NCI-H1048 (cell line): ENCODE measurements at regions not wholly inside any gene's neighbourhood (a gene's known extent, or its start where the extent isn't known, plus 50 kb on each side); places are given as distances from the start of the nearest gene placed in this dataset.

Source experiments
- DNase-seq: peaks from one replicate; lab custom pipeline; 2025; lab: John Stamatoyannopoulos, UW

DNA sequence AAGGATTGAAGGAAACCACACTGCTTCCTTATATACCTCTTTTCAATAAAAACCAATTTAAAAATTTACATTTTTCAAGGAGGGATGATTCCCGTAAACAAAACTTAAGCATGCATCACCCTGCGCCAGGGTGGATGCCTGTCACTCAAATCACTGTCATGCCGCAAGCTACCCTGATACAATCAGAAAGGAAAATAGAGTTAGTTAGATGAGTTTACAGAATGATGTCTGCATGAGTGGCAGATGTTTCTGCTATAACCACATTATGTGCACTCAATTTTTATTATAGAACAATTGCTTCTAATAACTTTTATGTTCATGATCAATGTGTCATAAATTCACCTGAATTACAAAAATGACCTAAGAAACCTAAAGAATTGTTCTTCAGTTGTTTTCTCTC is 123.4 kb upstream of the ADGRL4 start:
- no peak for DNase-seq

DNA sequence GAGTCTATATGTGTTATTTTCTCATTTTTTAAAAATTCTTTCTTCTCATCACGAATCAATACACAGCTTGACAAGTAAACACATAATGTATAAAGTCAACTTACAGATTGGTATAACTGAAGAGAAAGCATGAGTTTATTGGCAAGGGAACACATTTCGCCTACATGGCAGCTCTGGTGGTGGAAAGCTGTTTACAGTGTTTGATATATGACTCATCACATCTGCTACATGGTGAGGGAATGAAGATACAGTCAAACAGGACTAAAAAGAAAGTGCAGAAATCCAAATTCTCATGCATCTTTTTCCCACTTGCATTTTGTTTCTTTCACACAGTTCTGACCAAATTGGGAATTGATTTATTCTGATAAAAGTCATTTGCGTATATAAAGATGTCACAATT is 122.2 kb upstream of the ADGRL4 start:
- no peak for DNase-seq

DNA sequence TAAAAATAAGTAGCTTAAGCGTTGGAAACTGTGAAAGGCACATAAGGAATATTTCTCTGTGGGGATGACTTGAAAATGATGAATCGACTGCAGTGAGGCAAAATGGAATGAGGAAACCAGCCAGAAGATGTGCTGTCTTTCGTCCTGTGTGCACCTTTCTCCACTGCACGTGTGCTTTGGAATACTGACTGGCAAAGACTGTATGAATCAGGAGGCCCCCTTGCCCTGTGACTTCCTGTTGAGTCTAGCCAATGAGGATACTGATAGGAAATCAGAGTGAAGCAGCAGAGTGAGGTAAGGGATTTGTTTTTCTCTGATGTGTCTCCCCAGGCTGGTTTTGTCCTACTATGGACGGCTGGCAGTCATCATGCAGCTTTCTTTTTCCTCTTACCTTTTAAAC is 118.2 kb upstream of the ADGRL4 start:
- no peak for DNase-seq

DNA sequence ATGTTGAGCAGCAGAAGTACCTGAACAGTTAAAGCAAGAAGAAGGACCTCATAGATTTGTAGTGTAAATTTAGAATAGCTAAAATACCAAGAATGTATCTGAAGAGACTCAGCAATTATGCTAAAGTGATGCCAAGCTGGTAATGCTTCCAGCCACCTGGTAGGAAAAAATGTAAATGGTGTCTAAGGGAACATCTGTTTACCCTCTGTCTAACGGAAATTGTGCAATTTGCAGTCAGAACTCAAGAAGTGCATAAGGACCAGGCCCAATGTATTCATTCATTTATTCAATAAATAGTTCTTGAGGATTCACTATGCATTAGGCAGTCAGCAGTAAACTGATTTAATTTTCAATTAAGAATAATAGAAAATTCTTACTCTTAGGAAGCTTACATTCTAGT is 116.0 kb upstream of the ADGRL4 start:
- DNase-seq: no peak

DNA sequence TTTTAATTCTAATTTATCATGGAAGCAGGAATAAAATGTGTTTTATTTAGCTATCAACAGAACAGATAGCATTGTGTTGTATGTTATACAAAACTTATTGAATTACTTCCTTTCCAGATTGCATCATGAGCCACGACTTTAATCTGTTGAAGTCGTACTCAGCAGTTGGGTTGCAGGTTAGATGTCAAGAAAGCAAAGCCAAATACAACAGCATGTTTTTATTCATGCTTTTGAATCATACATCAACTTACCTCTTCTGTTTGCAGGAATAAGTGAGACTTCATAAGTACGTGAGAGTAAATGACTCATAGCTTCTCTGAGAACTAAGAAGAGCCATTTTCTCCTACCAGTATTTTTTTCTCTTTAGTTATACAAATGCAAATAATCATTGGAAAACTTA is 110.8 kb upstream of the ADGRL4 start:
- DNase-seq: no peak

DNA sequence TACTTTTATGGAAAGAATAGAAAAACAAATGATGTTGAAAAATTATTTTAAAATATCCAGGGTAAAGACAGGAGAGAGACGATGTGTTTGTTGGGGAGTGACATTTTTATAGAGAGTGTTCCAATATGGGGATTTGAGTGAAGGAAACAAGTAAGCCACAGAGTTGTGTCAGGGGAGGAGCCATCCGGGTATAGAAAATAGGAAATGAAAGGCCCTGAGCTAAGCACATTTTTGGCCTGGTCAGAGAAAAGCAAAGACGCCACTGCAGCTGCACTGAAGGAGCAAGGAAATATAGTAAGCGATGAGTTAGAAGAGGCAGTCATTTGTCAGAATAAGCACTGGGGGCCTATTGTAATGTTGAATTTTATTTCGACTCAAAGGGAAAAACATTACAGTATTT is 107.3 kb upstream of the ADGRL4 start:
- no peak for DNase-seq

DNA sequence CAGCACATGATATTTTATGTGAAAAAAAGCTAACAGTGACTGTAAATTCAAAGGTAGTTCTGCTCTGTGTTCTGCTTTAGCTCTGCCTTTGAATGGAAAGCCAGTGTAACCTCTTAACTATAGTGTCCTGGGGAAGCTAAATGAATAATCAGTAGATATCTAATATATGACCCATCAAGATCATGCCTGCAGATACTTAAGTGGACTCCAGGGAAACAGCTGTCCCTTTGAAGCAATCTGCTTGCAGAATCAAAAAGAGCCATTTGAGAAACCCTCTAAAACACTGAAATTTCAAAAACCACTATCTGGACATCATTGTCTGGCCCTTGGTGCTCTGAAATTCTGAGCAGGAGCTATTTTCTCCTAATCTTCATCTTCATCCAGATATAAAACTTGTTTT is 104.2 kb upstream of the ADGRL4 start:
- no peak for DNase-seq

DNA sequence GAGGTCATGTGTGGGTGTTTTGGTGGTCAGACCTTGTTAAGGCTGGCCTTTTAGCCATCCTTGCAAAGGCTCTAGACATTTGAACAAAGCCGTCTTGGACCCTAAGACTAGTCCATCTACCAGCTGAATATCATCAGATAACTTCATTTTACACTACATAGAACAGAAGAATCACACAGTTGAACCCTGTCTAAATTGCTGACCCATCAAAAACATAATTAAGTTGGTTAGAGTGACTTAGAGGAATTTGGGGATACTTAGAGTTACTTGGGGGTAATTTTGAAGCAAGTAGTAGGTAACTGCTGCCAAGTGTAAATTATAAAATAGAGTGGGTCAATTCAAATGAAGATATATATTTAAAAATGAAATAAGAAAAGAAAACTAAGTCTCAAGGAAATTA is 102.9 kb upstream of the ADGRL4 start:
- DNase-seq: no peak

DNA sequence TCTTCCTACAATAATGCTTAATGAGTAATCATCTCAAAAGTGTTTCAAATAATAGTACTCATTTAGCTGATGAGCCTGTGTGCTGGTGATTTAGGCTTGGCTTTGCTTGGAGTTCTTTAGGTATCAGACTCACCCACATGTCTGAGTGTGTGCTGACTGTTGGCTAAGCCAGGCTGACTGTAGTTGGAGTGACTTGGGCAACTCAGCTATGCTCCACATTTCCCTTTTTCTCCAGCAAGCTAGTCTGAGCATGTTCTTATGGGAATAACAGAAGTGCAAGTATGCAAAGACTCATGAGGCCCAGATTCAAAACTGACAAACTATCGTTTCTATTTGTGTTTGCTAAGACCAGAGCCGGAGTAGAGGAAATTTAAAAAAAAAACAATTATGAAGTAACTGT is 99.0 kb upstream of the ADGRL4 start:
- no peak for DNase-seq

DNA sequence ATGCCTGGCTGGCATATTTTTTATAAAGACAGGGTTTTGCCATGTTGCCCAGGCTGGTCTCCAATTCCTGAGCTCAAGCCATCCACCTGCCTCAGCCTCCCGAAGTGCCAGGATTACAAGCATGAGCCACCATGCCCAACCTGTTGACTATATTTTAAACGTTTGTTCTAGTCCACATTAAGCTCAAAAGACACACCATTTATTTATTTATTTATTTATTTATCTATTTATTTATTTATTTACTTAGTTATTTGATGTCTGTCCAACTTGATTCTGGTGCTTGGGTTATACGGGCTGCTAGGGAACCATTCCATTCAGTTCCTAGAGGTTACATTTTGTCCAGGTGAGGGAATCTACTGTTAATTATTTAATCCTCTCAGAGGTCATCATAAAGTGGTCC is 98.1 kb upstream of the ADGRL4 start:
- no peak for DNase-seq

DNA sequence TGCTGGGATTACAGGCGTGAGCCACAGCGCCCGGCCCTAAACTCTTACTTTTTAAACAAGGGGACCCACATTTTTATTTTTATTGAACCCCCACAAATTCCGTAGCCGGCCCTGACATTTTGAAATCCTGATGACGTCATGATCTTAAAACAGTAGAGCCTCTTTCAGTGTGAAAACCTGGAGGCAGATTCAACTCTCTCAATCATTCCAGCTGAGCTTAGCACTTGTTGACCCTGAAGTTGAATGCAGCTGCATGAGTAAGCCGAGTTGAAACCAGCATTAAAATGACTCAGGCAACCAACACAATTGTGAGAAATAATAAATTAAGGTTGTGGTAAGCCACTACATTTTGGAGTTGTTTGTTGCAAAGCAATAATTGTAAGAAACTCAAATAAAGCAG is 93.9 kb upstream of the ADGRL4 start:
- DNase-seq: no peak

DNA sequence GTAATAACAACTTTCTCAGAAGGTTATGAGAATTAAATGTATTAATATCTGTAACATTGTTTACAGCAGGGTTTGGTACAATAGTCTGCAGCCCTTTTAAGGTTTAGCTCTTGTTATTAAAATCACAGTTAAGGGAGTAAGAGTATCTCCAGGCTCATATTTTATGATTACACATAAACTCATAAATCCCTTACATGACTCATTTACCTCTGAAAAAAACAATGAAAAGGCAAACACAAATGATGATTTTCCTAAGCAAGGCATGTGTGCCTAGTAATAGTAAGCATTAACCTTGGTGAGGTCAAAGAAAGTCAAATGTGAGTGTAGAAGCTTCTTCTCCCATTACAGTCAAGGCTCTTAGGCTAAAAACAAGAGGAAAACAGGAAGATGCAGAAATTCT is 84.5 kb upstream of the ADGRL4 start:
- no peak for DNase-seq

DNA sequence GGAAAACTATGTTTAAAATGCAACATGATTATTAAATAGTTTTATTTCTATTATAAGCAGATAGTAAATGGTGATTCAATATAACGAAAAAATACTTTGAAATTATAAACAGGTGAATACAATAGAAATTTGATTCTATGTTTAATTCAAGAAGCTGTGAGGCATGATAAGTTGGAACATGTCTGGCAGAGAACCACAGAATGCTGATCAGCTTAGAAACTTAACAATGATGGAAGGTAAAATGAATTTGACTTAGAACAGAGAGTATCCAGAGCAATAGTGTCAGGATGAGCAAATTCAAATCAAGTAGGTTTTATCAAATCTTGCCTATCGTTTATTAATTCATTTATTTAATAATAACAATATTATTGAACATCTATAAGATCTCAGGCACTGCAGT is 83.4 kb upstream of the ADGRL4 start:
- no peak for DNase-seq

DNA sequence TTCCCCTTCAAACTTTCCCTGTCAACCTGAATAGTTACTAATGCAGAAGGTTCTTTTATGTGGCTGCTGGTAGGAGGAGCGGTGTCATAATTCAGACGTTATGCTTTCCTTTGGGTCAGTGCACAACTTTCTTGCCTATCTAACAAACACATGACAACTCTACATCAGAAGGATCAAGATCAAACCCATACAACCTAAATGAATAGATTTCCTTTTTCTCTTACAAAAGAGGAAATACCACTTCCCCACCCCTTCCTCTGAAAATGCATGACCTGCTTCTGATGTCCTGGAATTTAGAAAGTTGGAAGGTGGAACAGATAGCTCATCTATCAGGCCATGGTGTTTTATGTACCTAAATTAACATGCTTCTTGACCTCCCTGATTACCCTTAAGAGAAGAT is 75.7 kb upstream of the ADGRL4 start:
- no peak for DNase-seq

DNA sequence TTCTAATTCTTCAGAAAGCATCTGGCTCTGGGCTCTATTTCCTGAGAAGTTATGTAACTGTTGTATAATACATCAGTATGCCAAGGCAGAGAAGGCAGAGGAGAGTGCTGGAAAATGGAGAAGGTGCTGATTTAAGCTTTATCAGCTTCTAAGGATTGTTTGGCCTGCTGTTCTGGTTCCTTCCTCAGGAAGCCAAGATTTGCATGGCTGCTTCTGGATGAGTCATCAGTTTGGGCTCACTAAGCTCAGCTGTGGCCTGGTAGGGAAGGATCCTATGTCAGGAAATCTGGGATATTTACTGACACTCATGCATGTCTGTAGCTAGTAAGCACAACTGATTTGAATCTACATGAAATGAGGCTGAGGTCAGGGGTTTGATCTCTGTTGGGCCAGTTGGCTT is 73.2 kb upstream of the ADGRL4 start:
- no peak for DNase-seq

DNA sequence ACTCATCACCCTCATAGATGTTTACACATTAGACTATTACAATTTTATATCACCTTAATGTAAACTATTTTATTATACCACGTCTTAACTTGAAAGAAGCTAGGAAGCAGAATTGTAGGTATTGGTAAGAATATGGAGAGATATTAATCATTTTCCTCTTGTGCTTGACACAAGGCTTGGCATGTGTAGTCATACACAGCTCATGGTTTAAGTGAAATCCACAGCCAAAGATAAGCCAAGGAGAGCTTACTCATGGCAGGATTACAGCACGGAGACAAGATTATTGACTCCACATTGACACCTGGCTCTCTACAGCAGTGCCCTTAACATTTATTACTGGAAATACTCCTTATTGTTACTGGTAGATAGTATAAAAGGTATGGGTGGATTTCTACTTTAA is 68.4 kb upstream of the ADGRL4 start:
- no peak for DNase-seq

DNA sequence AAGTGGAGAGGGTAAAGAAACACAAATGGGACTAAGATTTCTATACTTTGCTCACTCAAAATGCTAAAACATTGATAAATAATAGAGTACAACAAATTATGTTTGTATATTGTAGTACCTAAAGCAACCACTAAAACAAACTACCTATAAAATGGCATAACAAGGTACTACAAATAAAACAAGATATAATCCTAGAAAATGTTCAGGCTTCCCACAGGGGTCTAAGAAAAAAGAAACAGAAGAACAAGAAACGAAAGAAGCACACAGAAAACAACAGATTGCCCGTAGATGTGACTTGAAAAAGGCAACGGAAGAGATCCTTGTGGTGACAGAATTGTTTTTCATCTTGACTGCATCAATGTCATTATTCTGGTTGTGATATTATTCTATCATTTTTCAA is 63.3 kb upstream of the ADGRL4 start:
- no peak for DNase-seq

DNA sequence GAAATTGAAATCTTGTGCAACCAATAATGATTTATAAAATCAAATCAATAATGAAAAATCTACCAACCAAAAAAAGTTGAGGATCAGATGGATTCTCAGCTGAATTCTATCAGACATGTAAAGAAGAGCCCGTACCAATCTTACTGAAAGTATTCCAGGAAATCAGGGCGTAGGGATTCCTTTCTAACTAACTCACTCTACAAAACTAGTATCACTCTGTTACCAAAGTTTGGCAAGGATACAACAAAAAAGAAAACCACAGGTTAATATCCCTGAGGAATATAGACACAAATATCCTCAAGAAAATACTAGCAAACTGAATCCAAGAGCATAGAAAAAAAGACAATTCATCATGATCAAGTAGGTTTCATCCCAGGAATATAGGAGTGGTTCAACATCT is 52.8 kb upstream of the ADGRL4 start:
- no peak for DNase-seq
